ENCODE measurements at regions not wholly inside any gene's neighbourhood (a gene's known extent, or its start where the extent isn't known, plus 50 kb on each side); places are given as distances from the start of the nearest gene placed in this dataset.

- H3K9me3 ChIP-seq (ENCODE audit: control insufficient read depth, insufficient read depth, low read depth, low read length): no peaks in the 10 kb centered on the region
- H3K4me1 ChIP-seq (ENCODE audit: control insufficient read depth, extremely low read depth, insufficient read depth, low read length): peaks cover 16% of the 10 kb centered on the region
- H3K27ac ChIP-seq (ENCODE audit: insufficient read depth, low read length): peak overlapping the region; percentile 86
- H3K79me2 ChIP-seq (ENCODE audit: control insufficient read depth, insufficient read depth, low read length): no peaks in the 10 kb centered on the region
- H3K4me2 ChIP-seq (ENCODE audit: extremely low read depth, insufficient read depth, low read length): no peak overlapping the region
- H3K4me3 ChIP-seq (replicated peaks in 1 of 4; ENCODE audit: control extremely low read depth in 1 of 4, insufficient read depth in 1 of 4, low read depth in 3 of 4, low read length in 4 of 4): no peak overlapping the region
- H3K36me3 ChIP-seq (ENCODE audit: control insufficient read depth, insufficient read depth, low read length): no peaks in the 10 kb centered on the region
- H4K20me1 ChIP-seq (ENCODE audit: control insufficient read depth, extremely low read depth, insufficient read depth, low read length): no peaks in the 10 kb centered on the region
- no peaks in the 10 kb centered on the region for H3K27me3 ChIP-seq (ENCODE audit: control insufficient read depth, insufficient read depth, low read length)
- no peak for TF ChIP-seq CTCF (conservative IDR thresholded peaks at IDR 0.05 in 1 of 2, IDR thresholded peaks at IDR 0.05 in 1 of 2; ENCODE audit: low read depth in 1 of 2, low read length in 2 of 2)
- no peak for TF ChIP-seq EZH2 (IDR thresholded peaks at IDR 0.05; ENCODE audit: low read length, missing control alignments)
- H3K9ac ChIP-seq (ENCODE audit: insufficient read depth, low read length): no peak overlapping the region
- peak; percentile 53 to 98 for DNase-seq (ENCODE audit: low read depth in 2 of 2)
- no peak overlapping the region for H2AFZ ChIP-seq (ENCODE audit: low read length)
These were observed 69.7 kb upstream of the DCBLD2 start for GRCh38 chr3:98971169-98971681.

- Histone ChIP-seq H3K79me2 (ENCODE audit: control insufficient read depth, insufficient read depth, low read length) (no peaks in the 10 kb centered on the region), H3K4me1 (ENCODE audit: control insufficient read depth, extremely low read depth, insufficient read depth, low read length) (peaks cover 16% of the 10 kb centered on the region), H3K4me2 (ENCODE audit: extremely low read depth, insufficient read depth, low read length) (no peak overlapping the region), H3K9me3 (ENCODE audit: control insufficient read depth, insufficient read depth, low read depth, low read length) (no peaks in the 10 kb centered on the region), H3K9ac (ENCODE audit: insufficient read depth, low read length) (no peak overlapping the region), H3K36me3 (ENCODE audit: control insufficient read depth, insufficient read depth, low read length) (no peaks in the 10 kb centered on the region), H2AFZ (ENCODE audit: low read length) (no peak overlapping the region), H3K27ac (ENCODE audit: insufficient read depth, low read length) (no peak overlapping the region), H3K27me3 (ENCODE audit: control insufficient read depth, insufficient read depth, low read length) (no peaks in the 10 kb centered on the region), H4K20me1 (ENCODE audit: control insufficient read depth, extremely low read depth, insufficient read depth, low read length) (no peaks in the 10 kb centered on the region), H3K4me3 (replicated peaks in 1 of 4; ENCODE audit: control extremely low read depth in 1 of 4, insufficient read depth in 1 of 4, low read depth in 3 of 4, low read length in 4 of 4) (no peak overlapping the region)
- no peak for DNase-seq (ENCODE audit: low read depth in 2 of 2)
- no peak for TF ChIP-seq EZH2 (IDR thresholded peaks at IDR 0.05; ENCODE audit: low read length, missing control alignments)
- no peak for TF ChIP-seq CTCF (conservative IDR thresholded peaks at IDR 0.05 in 1 of 2, IDR thresholded peaks at IDR 0.05 in 1 of 2; ENCODE audit: low read depth in 1 of 2, low read length in 2 of 2)
These were observed 67.8 kb upstream of the DCBLD2 start for GRCh38 chr3:98969295-98969694.

GRCh38 chr3:98968824-98969223, 67.3 kb upstream of the DCBLD2 start:
- Histone ChIP-seq H3K4me2 (ENCODE audit: extremely low read depth, insufficient read depth, low read length) (no peak overlapping the region), H2AFZ (ENCODE audit: low read length) (no peak overlapping the region), H3K27me3 (ENCODE audit: control insufficient read depth, insufficient read depth, low read length) (no peaks in the 10 kb centered on the region), H3K9ac (ENCODE audit: insufficient read depth, low read length) (no peak overlapping the region), H3K9me3 (ENCODE audit: control insufficient read depth, insufficient read depth, low read depth, low read length) (no peaks in the 10 kb centered on the region), H3K4me3 (replicated peaks in 1 of 4; ENCODE audit: control extremely low read depth in 1 of 4, insufficient read depth in 1 of 4, low read depth in 3 of 4, low read length in 4 of 4) (no peak overlapping the region), H3K27ac (ENCODE audit: insufficient read depth, low read length) (no peak overlapping the region), H3K36me3 (ENCODE audit: control insufficient read depth, insufficient read depth, low read length) (no peaks in the 10 kb centered on the region), H3K79me2 (ENCODE audit: control insufficient read depth, insufficient read depth, low read length) (no peaks in the 10 kb centered on the region), H3K4me1 (ENCODE audit: control insufficient read depth, extremely low read depth, insufficient read depth, low read length) (peaks cover 16% of the 10 kb centered on the region), H4K20me1 (ENCODE audit: control insufficient read depth, extremely low read depth, insufficient read depth, low read length) (no peaks in the 10 kb centered on the region)
- DNase-seq (ENCODE audit: low read depth in 2 of 2): no peak
- TF ChIP-seq CTCF (conservative IDR thresholded peaks at IDR 0.05 in 1 of 2, IDR thresholded peaks at IDR 0.05 in 1 of 2; ENCODE audit: low read depth in 1 of 2, low read length in 2 of 2) (no peak), EZH2 (IDR thresholded peaks at IDR 0.05; ENCODE audit: low read length, missing control alignments) (no peak)
